Hepatocyte (in vitro differentiated cells): ENCODE measurements at regions not wholly inside any gene's neighbourhood (a gene's known extent, or its start where the extent isn't known, plus 50 kb on each side); places are given as distances from the start of the nearest gene placed in this dataset.

ENCODE experiments used
- EZH2 ChIP-seq: fragments of 200-600 bp; sonication (generic); IDR thresholded peaks from 2 replicates; pipeline ENCODE4 v1.6.1; 2016; ENCODE audit warnings: antibody characterized with exemption, mild to moderate bottlenecking, borderline replicate concordance
- TF ChIP-seq, protein P1 (sequence below): fragments of 200-600 bp; sonication (generic); IDR thresholded peaks from 2 replicates; pipeline ENCODE4 v1.5.1; 2016; ENCODE audit warnings: antibody characterized with exemption, mild to moderate bottlenecking; ENCODE audit not compliant: poor library complexity

DNA sequence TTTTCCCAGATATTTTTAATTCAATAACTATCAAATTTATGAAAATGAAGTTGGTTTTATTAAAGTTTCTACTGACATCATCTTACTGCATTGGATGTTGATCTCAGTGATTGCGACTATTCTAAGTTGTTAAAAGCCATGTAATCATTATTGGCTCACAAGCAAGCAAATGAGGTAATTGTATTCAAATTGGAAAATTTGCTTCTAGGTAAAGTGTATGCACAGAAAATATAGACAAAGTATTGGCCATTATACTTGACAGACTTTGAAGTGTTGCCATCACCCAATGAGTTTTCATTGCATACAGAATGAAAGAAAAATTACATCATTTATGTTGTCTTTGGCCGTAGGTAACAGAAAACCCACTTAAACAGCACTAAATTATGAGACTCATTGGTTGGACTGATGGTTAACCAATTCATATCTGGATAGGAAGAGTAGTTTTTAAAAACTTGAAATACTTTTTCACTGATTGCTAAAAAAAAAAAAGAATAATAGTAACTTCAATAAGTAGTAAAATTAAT lies 299.2 kb downstream of the USP25 start:
- TF ChIP-seq, protein P1, sequence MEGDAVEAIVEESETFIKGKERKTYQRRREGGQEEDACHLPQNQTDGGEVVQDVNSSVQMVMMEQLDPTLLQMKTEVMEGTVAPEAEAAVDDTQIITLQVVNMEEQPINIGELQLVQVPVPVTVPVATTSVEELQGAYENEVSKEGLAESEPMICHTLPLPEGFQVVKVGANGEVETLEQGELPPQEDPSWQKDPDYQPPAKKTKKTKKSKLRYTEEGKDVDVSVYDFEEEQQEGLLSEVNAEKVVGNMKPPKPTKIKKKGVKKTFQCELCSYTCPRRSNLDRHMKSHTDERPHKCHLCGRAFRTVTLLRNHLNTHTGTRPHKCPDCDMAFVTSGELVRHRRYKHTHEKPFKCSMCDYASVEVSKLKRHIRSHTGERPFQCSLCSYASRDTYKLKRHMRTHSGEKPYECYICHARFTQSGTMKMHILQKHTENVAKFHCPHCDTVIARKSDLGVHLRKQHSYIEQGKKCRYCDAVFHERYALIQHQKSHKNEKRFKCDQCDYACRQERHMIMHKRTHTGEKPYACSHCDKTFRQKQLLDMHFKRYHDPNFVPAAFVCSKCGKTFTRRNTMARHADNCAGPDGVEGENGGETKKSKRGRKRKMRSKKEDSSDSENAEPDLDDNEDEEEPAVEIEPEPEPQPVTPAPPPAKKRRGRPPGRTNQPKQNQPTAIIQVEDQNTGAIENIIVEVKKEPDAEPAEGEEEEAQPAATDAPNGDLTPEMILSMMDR = no peak
- no peak for TF ChIP-seq EZH2
